ENCODE measurements at regions not wholly inside any gene's neighbourhood (a gene's known extent, or its start where the extent isn't known, plus 50 kb on each side); places are given as distances from the start of the nearest gene placed in this dataset.

GRCh38 chrX:4570151-4570550 is 856.7 kb upstream of the PRKX start:
- TF ChIP-seq CTCF (IDR thresholded peaks at IDR 0.05) (no peak), POLR2A (IDR thresholded peaks at IDR 0.05) (no peak)
